RWPE2 (cell line): ENCODE measurements at regions not wholly inside any gene's neighbourhood (a gene's known extent, or its start where the extent isn't known, plus 50 kb on each side); places are given as distances from the start of the nearest gene placed in this dataset.

Experiments used
- ATAC-seq: fragments of 200-7000 bp; cut with Tn5 transposase; 3 replicates; pipeline ENCODE4 v1.9.1; 2021; ENCODE audit warnings: low read depth
- DNase-seq: peaks from one replicate; pipeline ENCODE4 v3.0.0-alpha.2; 2020; ENCODE audit warnings: low spot score
- H3K27ac ChIP-seq: fragments of 450-650 bp; 2 replicates; pipeline ENCODE4 v1.5.1; 2017; ENCODE audit warnings: mild to moderate bottlenecking; ENCODE audit not compliant: poor library complexity, severe bottlenecking
- H3K27me3 ChIP-seq: fragments of 250-450 bp; sonication (Bioruptor Pico); 2 replicates; pipeline ENCODE4 v1.5.1; 2021; ENCODE audit warnings: mild to moderate bottlenecking, moderate library complexity; ENCODE audit not compliant: insufficient read depth, poor library complexity, severe bottlenecking
- H3K36me3 ChIP-seq: fragments of 250-450 bp; sonication (Bioruptor Pico); 2 replicates; pipeline ENCODE4 v1.5.1; 2020; ENCODE audit warnings: low read depth, mild to moderate bottlenecking, moderate library complexity
- H3K4me1 ChIP-seq: fragments of 250-450 bp; sonication (Bioruptor Pico); 2 replicates; pipeline ENCODE4 v1.5.1; 2021; ENCODE audit warnings: mild to moderate bottlenecking, moderate library complexity; ENCODE audit not compliant: insufficient read depth, poor library complexity, severe bottlenecking
- H3K4me3 ChIP-seq: fragments of 250-450 bp; sonication (Bioruptor Pico); 2 replicates; pipeline ENCODE4 v1.5.1; 2021; ENCODE audit warnings: mild to moderate bottlenecking, moderate library complexity; ENCODE audit not compliant: severe bottlenecking
- H3K9me3 ChIP-seq: fragments of 250-450 bp; sonication (Bioruptor Pico); 2 replicates; pipeline ENCODE4 v1.5.1; 2021; ENCODE audit warnings: mild to moderate bottlenecking, moderate library complexity; ENCODE audit not compliant: severe bottlenecking
- CTCF ChIP-seq: fragments of 450-650 bp; IDR thresholded peaks from one replicate; pipeline ENCODE4 v1.5.1; 2017; ENCODE audit warnings: mild to moderate bottlenecking, moderate library complexity; ENCODE audit not compliant: poor library complexity, severe bottlenecking

- no peak for TF ChIP-seq CTCF
- H3K27me3 ChIP-seq = no peaks in the 10 kb centered on the region
- H3K27ac ChIP-seq = no peak overlapping the region
- H3K9me3 ChIP-seq = no peaks in the 10 kb centered on the region
- no peak for ATAC-seq
- DNase-seq = no peak
- H3K4me1 ChIP-seq = no peaks in the 10 kb centered on the region
- H3K36me3 ChIP-seq = no peaks in the 10 kb centered on the region
- no peak overlapping the region for H3K4me3 ChIP-seq
These were observed 163.6 kb upstream of the C1orf21 start for GRCh38 chr1:184223216-184223615.

- DNase-seq (no peak), ATAC-seq (no peak)
- Histone ChIP-seq H3K9me3 (no peaks in the 10 kb centered on the region), H3K27ac (no peak overlapping the region), H3K27me3 (no peaks in the 10 kb centered on the region), H3K4me1 (no peaks in the 10 kb centered on the region), H3K36me3 (no peaks in the 10 kb centered on the region), H3K4me3 (no peak overlapping the region)
- no peak for TF ChIP-seq CTCF
These were observed 161.3 kb upstream of the C1orf21 start for GRCh38 chr1:184225283-184226099.

GRCh38 chr1:184226100-184226487 lies 160.7 kb upstream of the C1orf21 start:
- no peak overlapping the region for H3K27ac ChIP-seq
- TF ChIP-seq CTCF = no peak
- no peak overlapping the region for H3K4me3 ChIP-seq
- DNase-seq (no peak), ATAC-seq (no peak)
- H3K27me3 ChIP-seq = no peaks in the 10 kb centered on the region
- H3K9me3 ChIP-seq = no peaks in the 10 kb centered on the region
- H3K4me1 ChIP-seq = no peaks in the 10 kb centered on the region
- H3K36me3 ChIP-seq = no peaks in the 10 kb centered on the region

- Histone ChIP-seq H3K27me3 (no peaks in the 10 kb centered on the region), H3K36me3 (no peaks in the 10 kb centered on the region), H3K4me1 (no peaks in the 10 kb centered on the region), H3K4me3 (no peak overlapping the region), H3K9me3 (no peaks in the 10 kb centered on the region), H3K27ac (no peak overlapping the region)
- ATAC-seq = no peak
- no peak for DNase-seq
- no peak for TF ChIP-seq CTCF
These were observed 158.3 kb upstream of the C1orf21 start for GRCh38 chr1:184228558-184228957.

- ATAC-seq = no peak
- no peaks in the 10 kb centered on the region for H3K4me1 ChIP-seq
- H3K9me3 ChIP-seq = no peaks in the 10 kb centered on the region
- no peak for TF ChIP-seq CTCF
- H3K27me3 ChIP-seq = no peaks in the 10 kb centered on the region
- H3K27ac ChIP-seq = no peak overlapping the region
- no peak overlapping the region for H3K4me3 ChIP-seq
- no peaks in the 10 kb centered on the region for H3K36me3 ChIP-seq
- DNase-seq = no peak
These were observed 149.2 kb upstream of the C1orf21 start for GRCh38 chr1:184237588-184237987.
